ENCODE measurements at regions not wholly inside any gene's neighbourhood (a gene's known extent, or its start where the extent isn't known, plus 50 kb on each side); places are given as distances from the start of the nearest gene placed in this dataset.

DNA sequence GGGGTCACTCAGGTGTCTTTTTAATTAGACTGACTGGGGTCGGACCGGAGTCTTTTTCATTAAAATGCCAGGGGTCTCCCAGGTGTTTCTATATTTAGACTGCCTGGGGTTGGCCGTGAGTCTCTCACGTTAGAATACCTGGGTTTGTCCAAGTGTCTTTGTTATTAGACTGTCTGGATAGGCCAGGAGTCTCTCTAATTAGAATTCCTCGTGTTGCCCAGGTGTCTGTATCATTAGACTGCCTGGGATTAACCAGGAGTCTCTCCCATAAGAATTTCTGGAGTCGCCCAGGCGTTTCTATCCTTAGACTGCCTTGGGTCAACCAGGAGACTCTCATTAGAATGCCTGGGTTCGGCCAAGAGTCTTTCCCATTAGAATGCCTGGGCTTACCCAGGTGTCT, 1445.7 kb downstream of the UQCRFS1 start:
- no peak for DNase-seq (ENCODE audit: low read depth)
- TF ChIP-seq, protein P1, sequence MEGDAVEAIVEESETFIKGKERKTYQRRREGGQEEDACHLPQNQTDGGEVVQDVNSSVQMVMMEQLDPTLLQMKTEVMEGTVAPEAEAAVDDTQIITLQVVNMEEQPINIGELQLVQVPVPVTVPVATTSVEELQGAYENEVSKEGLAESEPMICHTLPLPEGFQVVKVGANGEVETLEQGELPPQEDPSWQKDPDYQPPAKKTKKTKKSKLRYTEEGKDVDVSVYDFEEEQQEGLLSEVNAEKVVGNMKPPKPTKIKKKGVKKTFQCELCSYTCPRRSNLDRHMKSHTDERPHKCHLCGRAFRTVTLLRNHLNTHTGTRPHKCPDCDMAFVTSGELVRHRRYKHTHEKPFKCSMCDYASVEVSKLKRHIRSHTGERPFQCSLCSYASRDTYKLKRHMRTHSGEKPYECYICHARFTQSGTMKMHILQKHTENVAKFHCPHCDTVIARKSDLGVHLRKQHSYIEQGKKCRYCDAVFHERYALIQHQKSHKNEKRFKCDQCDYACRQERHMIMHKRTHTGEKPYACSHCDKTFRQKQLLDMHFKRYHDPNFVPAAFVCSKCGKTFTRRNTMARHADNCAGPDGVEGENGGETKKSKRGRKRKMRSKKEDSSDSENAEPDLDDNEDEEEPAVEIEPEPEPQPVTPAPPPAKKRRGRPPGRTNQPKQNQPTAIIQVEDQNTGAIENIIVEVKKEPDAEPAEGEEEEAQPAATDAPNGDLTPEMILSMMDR (IDR thresholded peaks at IDR 0.05; ENCODE audit: insufficient read depth, low read depth, low read length, missing control alignments), result no peak
- no peak overlapping the region for H3K4me3 ChIP-seq (ENCODE audit: low read length)

DNA sequence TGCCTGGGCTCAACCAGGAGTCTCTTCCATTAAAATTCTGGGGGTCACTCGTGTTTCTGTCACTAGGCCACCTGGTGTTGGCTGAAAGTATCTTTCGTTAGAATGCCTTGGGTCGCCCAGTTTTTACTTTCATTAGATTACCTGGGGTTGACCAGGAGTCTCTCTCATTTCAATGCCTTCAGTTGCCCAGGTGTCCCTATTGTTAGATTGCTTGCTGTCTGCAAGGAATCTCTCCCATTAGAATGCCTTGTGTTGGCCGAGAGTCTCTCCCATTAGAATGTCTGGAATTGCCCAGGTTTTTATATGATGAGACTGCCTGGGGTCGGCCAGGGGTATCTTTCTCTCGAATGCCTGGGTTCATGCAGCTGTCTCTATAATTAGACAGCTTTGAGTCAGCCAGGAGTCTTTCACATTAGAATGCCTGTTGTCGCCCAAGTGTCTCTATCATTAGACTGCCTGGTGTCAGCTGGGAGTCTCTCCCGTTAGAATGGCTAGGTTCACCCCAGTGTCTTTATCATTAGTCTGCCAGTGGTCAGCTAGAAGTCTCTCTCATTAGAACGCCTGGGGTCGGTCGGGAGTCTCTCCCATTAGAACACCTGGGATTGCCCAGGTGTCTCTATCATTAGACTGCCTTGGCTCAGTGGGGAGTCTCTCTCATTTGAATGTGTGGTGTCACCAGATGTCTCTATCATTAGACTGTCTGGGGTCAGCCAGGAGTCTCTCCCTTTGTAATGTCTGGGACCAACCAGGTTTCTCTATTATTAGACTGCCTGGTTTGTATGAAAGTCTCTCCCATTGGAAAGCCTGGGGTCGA, 1446.8 kb downstream of the UQCRFS1 start:
- TF ChIP-seq, protein P1 (IDR thresholded peaks at IDR 0.05; ENCODE audit: insufficient read depth, low read depth, low read length, missing control alignments), result no peak
- no peak overlapping the region for H3K4me3 ChIP-seq (ENCODE audit: low read length)
- DNase-seq (ENCODE audit: low read depth), result no peak

GRCh38 chr19:27765397-27765796, 1447.6 kb downstream of the UQCRFS1 start:
- H3K4me3 ChIP-seq (ENCODE audit: low read length), result no peak overlapping the region
- TF ChIP-seq, protein P1 (IDR thresholded peaks at IDR 0.05; ENCODE audit: insufficient read depth, low read depth, low read length, missing control alignments), result no peak
- no peak for DNase-seq (ENCODE audit: low read depth)

DNA sequence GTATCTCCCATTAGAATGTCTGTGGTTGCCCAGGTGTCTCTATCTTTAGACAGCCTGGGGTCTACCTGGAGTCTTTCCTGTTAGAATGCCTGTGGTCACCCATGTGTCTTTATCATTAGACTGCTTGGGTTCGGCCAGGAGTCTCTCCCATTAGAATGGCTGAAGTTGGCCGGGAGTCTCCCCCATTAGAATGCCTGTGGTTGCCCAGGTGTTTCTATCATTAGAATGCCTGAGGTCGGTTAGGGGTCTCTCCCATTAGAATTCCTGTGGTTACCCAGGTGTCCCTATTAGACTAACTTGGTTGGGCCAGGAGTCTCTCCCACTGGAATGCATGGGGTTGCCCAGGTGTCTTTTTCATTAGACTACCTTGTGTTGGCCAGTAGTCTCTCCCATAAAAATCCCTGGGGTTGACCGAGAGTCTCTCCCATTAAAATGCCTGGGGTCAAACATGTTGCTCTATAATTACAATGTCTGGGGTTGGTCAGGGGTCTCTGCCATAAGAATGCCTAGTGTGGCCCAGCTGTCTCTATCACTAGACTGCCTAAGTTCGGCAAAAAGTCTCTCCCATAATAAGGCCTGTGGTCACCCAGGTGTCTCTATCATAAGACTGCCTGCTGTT, 1448.7 kb downstream of the UQCRFS1 start:
- TF ChIP-seq, protein P1 (IDR thresholded peaks at IDR 0.05; ENCODE audit: insufficient read depth, low read depth, low read length, missing control alignments), result no peak
- no peak for DNase-seq (ENCODE audit: low read depth)
- H3K4me3 ChIP-seq (ENCODE audit: low read length), result no peak overlapping the region

DNA sequence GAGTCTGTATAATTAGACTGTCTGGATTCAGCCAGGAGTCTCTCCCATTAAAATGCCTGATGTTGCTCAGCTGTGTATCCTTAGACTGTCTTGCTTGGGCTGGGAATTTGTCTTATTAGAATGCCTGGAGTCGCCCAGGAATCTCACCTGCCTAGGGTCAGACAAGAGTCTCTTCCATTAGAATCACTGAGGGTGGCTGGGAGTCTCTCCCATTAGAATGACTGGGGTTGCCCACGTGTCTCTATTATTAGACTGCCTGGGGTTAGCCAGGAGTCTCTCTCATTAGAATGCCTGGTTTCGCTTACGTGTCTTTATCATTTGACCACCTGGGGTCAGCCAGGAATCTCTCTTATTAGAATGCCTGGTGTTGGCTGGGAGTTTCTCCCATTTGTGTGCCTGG, 1450.0 kb downstream of the UQCRFS1 start:
- TF ChIP-seq, protein P1 (IDR thresholded peaks at IDR 0.05; ENCODE audit: insufficient read depth, low read depth, low read length, missing control alignments), result no peak
- no peak for DNase-seq (ENCODE audit: low read depth)
- no peak overlapping the region for H3K4me3 ChIP-seq (ENCODE audit: low read length)

DNA sequence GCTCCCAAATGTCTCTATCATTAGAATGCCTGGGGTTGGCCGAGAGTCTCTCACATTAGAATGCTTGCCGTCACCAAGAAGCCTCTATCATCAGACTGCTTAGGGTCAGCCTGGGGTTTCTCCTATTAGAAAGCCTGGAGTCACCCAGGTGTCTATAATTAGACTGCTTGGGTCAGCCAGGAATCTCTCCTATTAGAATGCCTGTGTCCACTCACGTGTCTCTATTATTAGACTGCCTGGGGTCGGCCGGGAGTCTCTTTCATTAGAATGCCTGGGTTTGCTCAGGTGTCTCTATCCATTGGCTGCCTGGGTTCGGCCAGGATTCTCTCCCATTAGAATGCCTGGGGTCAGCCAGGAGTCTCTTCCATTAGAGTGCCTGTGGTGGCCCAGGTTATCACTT, 1453.1 kb downstream of the UQCRFS1 start:
- DNase-seq (ENCODE audit: low read depth), result no peak
- H3K4me3 ChIP-seq (ENCODE audit: low read length), result no peak overlapping the region
- TF ChIP-seq, protein P1 (IDR thresholded peaks at IDR 0.05; ENCODE audit: insufficient read depth, low read depth, low read length, missing control alignments), result no peak

Data from epithelial cell of esophagus (primary cell).